Ishikawa (cell line): ENCODE measurements at regions not wholly inside any gene's neighbourhood (a gene's known extent, or its start where the extent isn't known, plus 50 kb on each side); places are given as distances from the start of the nearest gene placed in this dataset.

Source experiments
- CEBPB ChIP-seq: IDR thresholded peaks from 2 replicates; pipeline ENCODE4 v1.6.1; 2012
- EP300 ChIP-seq: IDR thresholded peaks from 2 replicates; pipeline ENCODE4 v1.6.1; 2012; ENCODE audit warnings: borderline replicate concordance
- NFIC ChIP-seq: IDR thresholded peaks from 2 replicates; pipeline ENCODE4 v1.6.1; 2012
- RAD21 ChIP-seq: IDR thresholded peaks from 2 replicates; pipeline ENCODE4 v1.6.1; 2012; ENCODE audit warnings: low read depth
- TAF1 ChIP-seq: IDR thresholded peaks from 2 replicates; pipeline ENCODE4 v1.6.1; 2012; ENCODE audit warnings: low read depth, mild to moderate bottlenecking
- YY1 ChIP-seq: IDR thresholded peaks from 2 replicates; pipeline ENCODE4 v1.6.1; 2012; ENCODE audit warnings: low read depth
- TF ChIP-seq, protein P1 (sequence below): IDR thresholded peaks from 2 replicates; pipeline ENCODE4 v1.6.1; 2012
- TF ChIP-seq, protein P2 (sequence below): IDR thresholded peaks from 2 replicates; pipeline ENCODE4 v1.6.1; 2012; ENCODE audit warnings: low read depth, mild to moderate bottlenecking

GRCh38 chr14:38040411-38040810, 167.3 kb upstream of the SSTR1 start:
- TF ChIP-seq RAD21 (no peak), EP300 (no peak), YY1 (no peak), NFIC (no peak), TAF1 (no peak), CEBPB (no peak)
- TF ChIP-seq, protein P1, sequence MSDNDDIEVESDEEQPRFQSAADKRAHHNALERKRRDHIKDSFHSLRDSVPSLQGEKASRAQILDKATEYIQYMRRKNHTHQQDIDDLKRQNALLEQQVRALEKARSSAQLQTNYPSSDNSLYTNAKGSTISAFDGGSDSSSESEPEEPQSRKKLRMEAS, result no peak
- TF ChIP-seq, protein P2, sequence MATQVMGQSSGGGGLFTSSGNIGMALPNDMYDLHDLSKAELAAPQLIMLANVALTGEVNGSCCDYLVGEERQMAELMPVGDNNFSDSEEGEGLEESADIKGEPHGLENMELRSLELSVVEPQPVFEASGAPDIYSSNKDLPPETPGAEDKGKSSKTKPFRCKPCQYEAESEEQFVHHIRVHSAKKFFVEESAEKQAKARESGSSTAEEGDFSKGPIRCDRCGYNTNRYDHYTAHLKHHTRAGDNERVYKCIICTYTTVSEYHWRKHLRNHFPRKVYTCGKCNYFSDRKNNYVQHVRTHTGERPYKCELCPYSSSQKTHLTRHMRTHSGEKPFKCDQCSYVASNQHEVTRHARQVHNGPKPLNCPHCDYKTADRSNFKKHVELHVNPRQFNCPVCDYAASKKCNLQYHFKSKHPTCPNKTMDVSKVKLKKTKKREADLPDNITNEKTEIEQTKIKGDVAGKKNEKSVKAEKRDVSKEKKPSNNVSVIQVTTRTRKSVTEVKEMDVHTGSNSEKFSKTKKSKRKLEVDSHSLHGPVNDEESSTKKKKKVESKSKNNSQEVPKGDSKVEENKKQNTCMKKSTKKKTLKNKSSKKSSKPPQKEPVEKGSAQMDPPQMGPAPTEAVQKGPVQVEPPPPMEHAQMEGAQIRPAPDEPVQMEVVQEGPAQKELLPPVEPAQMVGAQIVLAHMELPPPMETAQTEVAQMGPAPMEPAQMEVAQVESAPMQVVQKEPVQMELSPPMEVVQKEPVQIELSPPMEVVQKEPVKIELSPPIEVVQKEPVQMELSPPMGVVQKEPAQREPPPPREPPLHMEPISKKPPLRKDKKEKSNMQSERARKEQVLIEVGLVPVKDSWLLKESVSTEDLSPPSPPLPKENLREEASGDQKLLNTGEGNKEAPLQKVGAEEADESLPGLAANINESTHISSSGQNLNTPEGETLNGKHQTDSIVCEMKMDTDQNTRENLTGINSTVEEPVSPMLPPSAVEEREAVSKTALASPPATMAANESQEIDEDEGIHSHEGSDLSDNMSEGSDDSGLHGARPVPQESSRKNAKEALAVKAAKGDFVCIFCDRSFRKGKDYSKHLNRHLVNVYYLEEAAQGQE, result no peak
